ENCODE measurements at regions not wholly inside any gene's neighbourhood (a gene's known extent, or its start where the extent isn't known, plus 50 kb on each side); places are given as distances from the start of the nearest gene placed in this dataset.

DNA sequence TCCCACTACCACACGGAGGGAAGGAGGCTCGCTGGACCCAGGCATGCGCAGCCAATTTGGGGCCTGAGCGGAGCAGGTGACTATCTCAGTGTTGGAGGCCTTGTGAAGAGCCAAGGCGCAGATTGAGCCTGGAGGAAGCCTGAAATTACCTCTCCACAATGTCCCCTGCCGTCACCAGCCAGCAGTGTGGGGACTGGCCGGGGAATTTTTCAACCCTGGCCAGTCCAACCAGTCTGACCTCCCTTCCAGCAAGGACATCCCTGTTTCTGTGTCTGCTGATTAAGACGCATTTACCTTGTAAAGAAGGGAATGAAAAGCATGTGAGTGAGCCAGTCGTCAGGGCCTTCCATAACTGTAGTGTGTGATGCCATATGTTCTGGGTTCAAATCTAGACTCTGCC lies 198.1 kb upstream of the IRX3 start:
- POLR2A ChIA-PET = interaction anchor here (0.5 kb wide), 1 partner anchor 24 kb away, joined by 3 read pairs; no protein-coding TSS in a partner anchor
- no peaks in the 10 kb centered on the region for H3K36me3 ChIP-seq (ENCODE audit: control insufficient read depth in 2 of 2, insufficient read depth in 1 of 2, low read length in 2 of 2)
- TF ChIP-seq ZNF548 (tag by site-specific recombination; IDR thresholded peaks at IDR 0.05) (no peak), ELK4 (IDR thresholded peaks at IDR 0.05; ENCODE audit: borderline replicate concordance, low read depth, low read length) (no peak), ZBTB11 (tag by site-specific recombination; conservative IDR thresholded peaks at IDR 0.05; ENCODE audit: low read depth) (no peak), ZNF830 (tag by site-specific recombination; IDR thresholded peaks at IDR 0.05; ENCODE audit: low read depth) (no peak), GFI1B (tag by site-specific recombination; IDR thresholded peaks at IDR 0.05) (no peak), ZFP69B (tag by site-specific recombination; IDR thresholded peaks at IDR 0.05) (no peak), ZNF24 (tag by site-specific recombination; IDR thresholded peaks at IDR 0.05) (no peak), HOXD13 (CRISPR knock-in tag; IDR thresholded peaks at IDR 0.05; ENCODE audit: borderline replicate concordance) (no peak), GLI4 (tag by site-specific recombination; IDR thresholded peaks at IDR 0.05) (no peak), ZNF354C (tag by site-specific recombination; IDR thresholded peaks at IDR 0.05; ENCODE audit: borderline replicate concordance, low read depth) (no peak), ZBTB44 (tag by site-specific recombination; IDR thresholded peaks at IDR 0.05) (no peak), ZNF324 (tag by site-specific recombination; IDR thresholded peaks at IDR 0.05) (no peak), ZNF157 (tag by site-specific recombination; IDR thresholded peaks at IDR 0.05) (no peak), ZNF132 (tag by site-specific recombination; IDR thresholded peaks at IDR 0.05; ENCODE audit: borderline replicate concordance) (no peak), ZNF274 (IDR thresholded peaks at IDR 0.05; ENCODE audit: low read length) (no peak), ZNF274 (tag by site-specific recombination; IDR thresholded peaks at IDR 0.05; ENCODE audit: borderline replicate concordance) (no peak), ZSCAN18 (tag by site-specific recombination; IDR thresholded peaks at IDR 0.05) (no peak), ZNF248 (tag by site-specific recombination; IDR thresholded peaks at IDR 0.05) (no peak), ZNF488 (tag by site-specific recombination; IDR thresholded peaks at IDR 0.05) (no peak)
- TF ChIP-seq, protein P1, sequence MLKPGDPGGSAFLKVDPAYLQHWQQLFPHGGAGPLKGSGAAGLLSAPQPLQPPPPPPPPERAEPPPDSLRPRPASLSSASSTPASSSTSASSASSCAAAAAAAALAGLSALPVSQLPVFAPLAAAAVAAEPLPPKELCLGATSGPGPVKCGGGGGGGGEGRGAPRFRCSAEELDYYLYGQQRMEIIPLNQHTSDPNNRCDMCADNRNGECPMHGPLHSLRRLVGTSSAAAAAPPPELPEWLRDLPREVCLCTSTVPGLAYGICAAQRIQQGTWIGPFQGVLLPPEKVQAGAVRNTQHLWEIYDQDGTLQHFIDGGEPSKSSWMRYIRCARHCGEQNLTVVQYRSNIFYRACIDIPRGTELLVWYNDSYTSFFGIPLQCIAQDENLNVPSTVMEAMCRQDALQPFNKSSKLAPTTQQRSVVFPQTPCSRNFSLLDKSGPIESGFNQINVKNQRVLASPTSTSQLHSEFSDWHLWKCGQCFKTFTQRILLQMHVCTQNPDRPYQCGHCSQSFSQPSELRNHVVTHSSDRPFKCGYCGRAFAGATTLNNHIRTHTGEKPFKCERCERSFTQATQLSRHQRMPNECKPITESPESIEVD (tag by site-specific recombination; IDR thresholded peaks at IDR 0.05) = no peak
- no peaks in the 10 kb centered on the region for H3K9me3 ChIP-seq (ENCODE audit: control insufficient read depth, insufficient read depth, low read depth, low read length)
- CTCF ChIA-PET = interaction anchor here (0.6 kb wide), 1 partner anchor 14 kb away, joined by 3 read pairs; no protein-coding TSS in a partner anchor
- no peak overlapping the region for H3K4me3 ChIP-seq (ENCODE audit: low read depth, low read length)
- H3K27ac ChIP-seq (ENCODE audit: extremely low read depth, low read depth, low read length) = no peak overlapping the region
- peaks cover 3% of the 10 kb centered on the region; the same call in 1 of the 2 replicates for H3K4me1 ChIP-seq (ENCODE audit: control insufficient read depth, insufficient read depth, low read length)
